DOHH2 (cell line): ENCODE measurements at regions not wholly inside any gene's neighbourhood (a gene's known extent, or its start where the extent isn't known, plus 50 kb on each side); places are given as distances from the start of the nearest gene placed in this dataset.

Experiments used
- CTCF ChIP-seq: fragments of 200-600 bp; sonication (generic); IDR thresholded peaks from one replicate; pipeline ENCODE4 v1.5.1; 2014; ENCODE audit warnings: antibody characterized with exemption, mild to moderate bottlenecking, low read depth, low read length; ENCODE audit not compliant: poor library complexity, severe bottlenecking
- EZH2phosphoT487 ChIP-seq: fragments of 200-600 bp; sonication (generic); IDR thresholded peaks from 2 replicates; pipeline ENCODE4 v1.6.1; 2017; ENCODE audit warnings: borderline replicate concordance, mild to moderate bottlenecking, antibody characterized with exemption, low read length, moderate library complexity, mixed read lengths

- TF ChIP-seq CTCF (no peak), EZH2phosphoT487 (no peak)
Measured at GRCh38 chr2:60352491-60353405, 200.7 kb downstream of the BCL11A start.
